ENCODE measurements at regions not wholly inside any gene's neighbourhood (a gene's known extent, or its start where the extent isn't known, plus 50 kb on each side); places are given as distances from the start of the nearest gene placed in this dataset.
"Not testable (repeated sequence)": the region's sequence is repeated elsewhere in the genome, so short reads cannot be mapped to it uniquely, and the experiment has no call there.

DNA sequence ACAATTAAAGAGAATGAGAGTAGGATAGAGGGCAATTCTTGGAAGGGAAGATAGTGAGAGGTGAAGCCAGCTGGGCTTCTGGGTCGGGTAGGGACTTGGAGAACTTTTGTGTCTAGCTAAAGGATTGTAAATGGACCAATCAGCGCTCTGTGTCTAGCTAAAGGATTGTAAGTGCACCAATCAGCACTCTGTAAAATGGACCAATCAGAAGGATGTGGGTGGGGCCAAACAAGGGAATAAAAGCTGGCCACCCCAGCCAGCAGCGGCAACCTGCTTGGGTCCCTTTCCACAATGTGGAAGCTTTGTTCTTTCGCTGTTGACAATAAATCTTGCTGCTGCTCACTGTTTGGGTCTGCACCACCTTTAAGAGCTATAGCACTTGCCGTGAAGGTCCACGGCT is 384.0 kb downstream of the AEBP2 start:
- not testable (repeated sequence) for H3K36me3 Mint-ChIP-seq; DNase-seq; H3K27me3 Mint-ChIP-seq; H3K27ac Mint-ChIP-seq; H3K4me3 Mint-ChIP-seq; ATAC-seq (ENCODE audit: low read depth in 2 of 2); H3K4me1 Mint-ChIP-seq
- peaks cover 10 to 37% (median 15%) of the 10 kb centered on the region in 7 donors for H3K9me3 Mint-ChIP-seq

DNA sequence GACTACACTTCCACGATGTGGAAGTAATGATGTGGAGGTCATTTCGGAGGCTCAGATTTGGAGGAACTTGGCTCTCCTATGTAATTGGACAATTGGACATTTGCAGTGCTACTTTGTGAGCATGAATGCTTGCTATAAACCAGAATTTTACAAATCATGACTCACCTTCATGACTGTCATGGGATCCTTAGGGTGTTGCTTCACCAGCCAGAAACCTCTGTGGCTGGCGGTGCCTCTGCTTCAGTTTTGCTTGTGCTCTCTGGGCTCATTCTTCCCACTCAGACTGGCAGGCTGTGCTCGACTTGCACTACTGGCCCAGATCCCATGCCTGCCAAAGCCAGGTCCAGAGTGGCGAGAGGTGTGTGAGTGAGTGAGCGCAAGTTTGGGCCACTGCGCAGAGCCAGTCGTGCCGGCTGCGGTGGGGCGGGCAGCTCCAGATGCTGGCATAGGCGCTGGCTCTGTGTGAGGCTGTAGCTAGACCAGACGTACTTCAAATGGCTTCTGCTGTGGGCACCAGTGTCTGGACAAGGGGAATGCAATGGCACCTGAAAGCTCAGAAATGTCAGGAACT is 387.8 kb downstream of the AEBP2 start:
- DNase-seq, result no peak
- H3K27ac Mint-ChIP-seq, result no peak overlapping the region
- H3K36me3 Mint-ChIP-seq, result no peaks in the 10 kb centered on the region
- no peaks in the 10 kb centered on the region for H3K4me1 Mint-ChIP-seq
- H3K27me3 Mint-ChIP-seq, result no peaks in the 10 kb centered on the region
- no peak for ATAC-seq (ENCODE audit: low read depth in 2 of 2)
- H3K4me3 Mint-ChIP-seq, result no peak overlapping the region
- H3K9me3 Mint-ChIP-seq, result peaks cover 11 to 37% (median 19%) of the 10 kb centered on the region in 7 donors

DNA sequence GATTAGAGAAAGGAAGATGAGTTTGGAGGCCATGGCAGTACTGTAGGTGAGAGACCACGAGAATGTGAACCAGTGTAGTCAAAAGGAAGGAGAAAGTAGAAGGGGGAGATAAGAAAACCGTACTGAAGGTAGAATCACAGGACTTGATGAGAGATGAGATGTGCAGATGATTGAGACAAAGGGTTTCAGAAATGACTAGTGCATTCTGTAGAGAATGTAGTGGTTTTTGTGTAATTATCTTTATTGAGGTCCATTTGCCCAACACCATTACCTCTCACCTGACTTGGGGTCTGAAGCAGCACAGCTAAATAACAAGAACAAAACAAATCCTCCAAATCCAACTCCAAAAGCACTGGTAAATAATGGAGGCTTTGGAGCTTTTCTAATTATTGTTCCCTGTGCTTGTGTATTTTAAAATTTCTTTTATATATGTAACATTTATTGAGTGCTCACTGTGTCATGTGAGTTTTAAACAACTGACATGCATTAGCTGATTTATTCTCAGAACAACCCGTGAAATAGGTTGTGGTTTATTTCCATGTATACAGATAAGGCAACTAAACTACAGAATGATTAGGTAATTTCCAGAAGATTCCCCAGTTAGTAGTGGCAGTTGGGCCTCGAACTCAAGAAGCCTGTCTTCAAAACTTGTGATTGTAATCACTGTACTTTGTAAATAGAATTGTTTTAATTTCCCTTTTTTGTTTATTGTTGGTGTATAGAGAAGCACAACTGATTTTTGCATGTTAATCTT is 390.0 kb downstream of the AEBP2 start:
- Mint-ChIP-seq H3K27me3 (no peaks in the 10 kb centered on the region), H3K9me3 (peaks cover 8 to 34% (median 16%) of the 10 kb centered on the region in 7 donors), H3K36me3 (no peaks in the 10 kb centered on the region), H3K4me1 (no peaks in the 10 kb centered on the region), H3K27ac (no peak overlapping the region), H3K4me3 (no peak overlapping the region)
- DNase-seq, result no peak
- ATAC-seq (ENCODE audit: low read depth in 2 of 2), result no peak

DNA sequence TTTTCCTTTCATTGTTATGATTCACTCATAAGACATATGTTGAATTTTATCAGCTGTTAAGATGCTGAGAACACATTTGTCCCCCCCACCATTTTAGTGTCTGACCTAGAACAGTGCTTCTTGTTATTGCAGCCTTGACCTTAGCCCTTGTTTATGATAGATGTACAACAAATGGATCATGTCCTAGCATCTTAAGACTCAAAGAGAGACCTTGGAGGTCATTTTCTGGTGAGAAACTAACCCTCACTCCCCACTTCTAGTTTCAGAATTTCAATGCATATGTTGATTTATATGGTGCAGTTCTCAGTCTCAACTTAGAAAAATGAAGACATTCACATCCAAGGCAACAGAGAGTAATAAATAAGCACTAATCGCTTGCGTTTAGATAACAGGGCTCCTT is 391.2 kb downstream of the AEBP2 start:
- DNase-seq (no peak), ATAC-seq (ENCODE audit: low read depth in 2 of 2) (no peak)
- Mint-ChIP-seq H3K9me3 (peaks cover 8 to 26% (median 13%) of the 10 kb centered on the region in 7 donors), H3K27me3 (no peaks in the 10 kb centered on the region), H3K27ac (no peak overlapping the region), H3K36me3 (no peaks in the 10 kb centered on the region), H3K4me3 (no peak overlapping the region), H3K4me1 (no peaks in the 10 kb centered on the region)

DNA sequence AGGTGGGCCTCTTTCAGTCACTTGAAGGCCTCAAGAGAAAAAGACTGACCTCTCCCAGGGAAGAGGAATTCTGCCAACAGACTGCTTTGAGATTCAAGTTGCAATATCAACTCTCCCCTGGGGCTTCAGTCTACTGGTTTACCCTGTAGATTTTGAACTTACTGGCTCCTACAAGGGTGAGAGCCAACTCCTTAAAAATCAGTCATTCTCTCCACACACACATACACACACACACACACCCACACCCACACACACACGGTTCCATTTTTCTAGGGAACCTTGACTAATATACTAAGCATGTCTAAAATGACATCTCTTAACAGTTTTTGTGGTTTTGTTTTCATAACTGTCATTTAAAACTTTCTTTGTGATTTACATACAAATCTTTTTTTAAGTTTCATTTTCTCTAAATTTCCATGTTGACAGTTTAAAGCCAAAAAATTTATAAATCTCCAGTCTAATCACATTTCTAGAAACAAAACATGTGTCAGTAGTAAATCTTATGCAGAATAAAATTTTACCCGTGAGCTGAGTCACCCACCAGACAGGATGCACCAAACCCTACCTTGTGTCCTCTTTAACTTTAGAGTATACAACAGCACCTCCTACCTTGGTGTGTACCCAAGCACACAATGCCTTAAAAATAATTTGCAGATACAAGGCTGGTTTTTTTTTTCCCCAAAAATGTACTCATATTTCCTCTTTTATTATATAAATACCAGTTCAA is 394.6 kb downstream of the AEBP2 start:
- Mint-ChIP-seq H3K4me3 (no peak overlapping the region), H3K27me3 (no peaks in the 10 kb centered on the region), H3K9me3 (peaks cover 3 to 12% (median 6%) of the 10 kb centered on the region in 7 donors), H3K36me3 (no peaks in the 10 kb centered on the region), H3K4me1 (no peaks in the 10 kb centered on the region), H3K27ac (no peak overlapping the region)
- no peak for DNase-seq
- ATAC-seq (ENCODE audit: low read depth in 2 of 2), result no peak

DNA sequence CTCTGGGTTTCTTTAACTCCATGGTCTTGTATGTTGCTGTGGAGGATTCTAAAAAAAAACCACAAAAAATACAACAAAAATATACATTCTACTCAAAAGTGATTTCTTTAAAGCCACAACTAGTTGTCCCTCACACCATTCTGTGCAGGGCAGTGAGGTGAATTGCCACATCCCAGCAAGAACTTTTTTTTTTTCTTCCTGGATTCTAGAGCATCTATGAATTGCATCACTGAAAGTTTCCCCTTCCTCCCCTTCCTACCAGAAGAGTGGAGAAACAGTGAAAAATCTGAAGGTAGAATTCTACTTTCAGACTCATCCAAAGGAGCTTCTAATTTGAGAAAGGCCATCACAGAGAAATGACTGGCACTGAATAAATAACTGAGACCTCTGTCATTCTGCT is 395.3 kb downstream of the AEBP2 start:
- DNase-seq (no peak), ATAC-seq (ENCODE audit: low read depth in 2 of 2) (no peak)
- no peak overlapping the region for H3K4me3 Mint-ChIP-seq
- H3K27ac Mint-ChIP-seq, result no peak overlapping the region
- peaks cover 2 to 12% (median 6%) of the 10 kb centered on the region in 7 donors for H3K9me3 Mint-ChIP-seq
- no peaks in the 10 kb centered on the region for H3K27me3 Mint-ChIP-seq
- H3K4me1 Mint-ChIP-seq, result no peaks in the 10 kb centered on the region
- H3K36me3 Mint-ChIP-seq, result no peaks in the 10 kb centered on the region

DNA sequence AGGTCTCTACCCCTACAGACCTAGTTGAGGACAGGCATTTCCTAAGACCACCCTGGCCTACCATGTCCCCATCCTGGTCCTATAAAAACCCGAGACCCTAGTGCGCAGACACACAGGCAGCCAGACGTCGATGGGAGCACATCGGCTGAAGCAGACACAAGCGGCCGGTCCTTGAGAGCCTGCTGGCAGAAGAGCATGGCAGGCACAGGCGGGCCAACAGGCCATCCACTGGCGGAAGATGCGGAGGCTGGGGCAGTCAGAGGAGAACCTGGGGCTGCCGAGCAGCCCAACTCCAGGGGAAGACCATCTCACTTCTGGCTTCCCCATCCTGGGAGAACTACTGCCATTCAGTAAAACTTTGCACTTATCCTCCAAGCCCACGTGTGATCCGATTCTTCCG is 396.8 kb downstream of the AEBP2 start:
- Mint-ChIP-seq H3K4me3 (no peak overlapping the region), H3K4me1 (no peaks in the 10 kb centered on the region), H3K27ac (no peak overlapping the region), H3K36me3 (no peaks in the 10 kb centered on the region), H3K9me3 (peaks cover 2 to 12% (median 6%) of the 10 kb centered on the region in 7 donors), H3K27me3 (no peaks in the 10 kb centered on the region)
- DNase-seq (no peak), ATAC-seq (ENCODE audit: low read depth in 2 of 2) (no peak)

DNA sequence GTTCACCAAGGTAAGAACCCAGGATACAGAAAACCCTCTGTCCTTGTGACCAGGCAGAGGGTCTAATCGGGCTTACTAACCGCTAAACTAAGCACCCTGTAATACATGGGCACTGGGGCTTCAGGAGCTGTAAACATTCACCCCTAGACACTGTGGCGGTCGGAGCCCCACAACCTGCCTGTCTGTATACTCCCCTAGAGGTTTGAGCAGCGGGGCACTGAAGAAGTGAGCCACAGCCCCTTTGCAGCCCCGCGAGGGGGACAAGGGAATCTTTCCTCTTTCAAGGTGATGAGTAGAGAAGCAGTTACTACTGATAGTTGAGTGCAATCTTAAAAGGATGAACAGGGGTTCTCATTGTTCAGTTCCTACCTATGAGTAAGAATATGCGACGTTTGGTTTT is 397.2 kb downstream of the AEBP2 start:
- H3K4me1 Mint-ChIP-seq, result no peaks in the 10 kb centered on the region
- no peak overlapping the region for H3K27ac Mint-ChIP-seq
- DNase-seq (no peak), ATAC-seq (ENCODE audit: low read depth in 2 of 2) (no peak)
- H3K9me3 Mint-ChIP-seq, result peaks cover 2 to 12% (median 6%) of the 10 kb centered on the region in 7 donors
- H3K36me3 Mint-ChIP-seq, result no peaks in the 10 kb centered on the region
- no peak overlapping the region for H3K4me3 Mint-ChIP-seq
- no peaks in the 10 kb centered on the region for H3K27me3 Mint-ChIP-seq

DNA sequence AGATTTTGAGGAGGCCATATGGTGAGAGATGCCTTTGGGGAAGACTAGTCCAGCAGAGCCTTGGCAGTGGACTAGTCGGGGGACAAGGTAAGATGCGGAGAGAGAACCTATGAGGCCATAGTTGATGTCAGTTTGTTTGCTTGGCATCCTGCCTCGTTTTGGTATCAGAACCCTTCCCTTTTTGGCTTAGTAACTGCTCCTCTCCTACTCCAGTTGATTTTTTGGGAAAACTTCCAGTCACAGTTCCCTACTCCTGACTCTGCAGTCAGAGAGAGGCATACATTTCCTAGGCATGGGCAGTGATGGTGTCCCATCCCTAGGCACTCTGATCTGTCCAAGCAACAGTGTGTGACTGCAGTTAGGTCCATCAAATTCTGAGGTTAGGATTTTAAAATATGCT is 398.3 kb downstream of the AEBP2 start:
- Mint-ChIP-seq H3K27me3 (no peaks in the 10 kb centered on the region), H3K4me3 (no peak overlapping the region), H3K36me3 (no peaks in the 10 kb centered on the region), H3K27ac (no peak overlapping the region), H3K4me1 (no peaks in the 10 kb centered on the region), H3K9me3 (peaks cover 0 to 8% (median 4%) of the 10 kb centered on the region in 7 donors)
- ATAC-seq (ENCODE audit: low read depth in 2 of 2) (no peak), DNase-seq (no peak)

DNA sequence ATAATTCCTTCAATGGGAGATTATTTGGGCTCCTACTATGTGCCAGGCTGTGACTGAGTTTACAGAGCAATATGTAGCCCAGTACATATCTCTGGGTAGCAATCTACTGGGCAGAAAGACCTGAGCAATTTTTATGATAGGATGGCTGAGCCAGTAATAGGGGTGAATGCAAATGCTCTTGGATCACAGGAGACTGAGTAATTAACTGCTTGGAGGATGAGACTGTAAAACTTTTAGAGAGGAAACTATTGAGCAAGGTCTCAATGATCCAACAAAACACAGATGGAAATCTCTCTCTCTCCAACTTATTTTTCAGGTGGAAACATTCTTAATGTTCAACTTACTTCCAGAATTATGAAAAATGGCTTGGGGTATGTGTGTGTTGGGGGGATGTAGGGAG is 402.2 kb downstream of the AEBP2 start:
- Mint-ChIP-seq H3K9me3 (peaks cover 0 to 5% (median 2%) of the 10 kb centered on the region in 7 donors), H3K4me3 (no peak overlapping the region), H3K4me1 (no peaks in the 10 kb centered on the region), H3K36me3 (no peaks in the 10 kb centered on the region), H3K27ac (no peak overlapping the region), H3K27me3 (no peaks in the 10 kb centered on the region)
- DNase-seq (no peak), ATAC-seq (ENCODE audit: low read depth in 2 of 2) (no peak)

DNA sequence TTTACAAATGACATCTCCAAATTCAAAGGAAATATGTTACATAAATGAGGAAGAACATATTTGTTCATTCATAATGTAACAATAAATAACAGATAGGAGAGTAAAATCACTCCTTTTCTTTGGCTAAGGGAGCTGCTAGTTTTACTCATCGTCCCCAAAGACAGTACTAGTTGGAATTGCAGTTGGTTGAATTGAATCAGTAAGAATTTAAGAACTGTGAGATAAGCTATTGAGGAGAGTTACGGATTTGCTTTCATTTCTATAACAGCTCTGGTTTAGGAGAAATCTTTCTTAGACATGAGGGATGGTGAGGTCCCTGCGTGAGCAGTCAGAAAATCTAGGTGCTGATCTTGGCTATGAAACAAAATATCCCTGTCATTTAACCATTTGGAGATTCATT is 402.8 kb downstream of the AEBP2 start:
- Mint-ChIP-seq H3K4me3 (no peak overlapping the region), H3K36me3 (no peaks in the 10 kb centered on the region), H3K4me1 (no peaks in the 10 kb centered on the region), H3K9me3 (peaks cover 0 to 4% (median 1%) of the 10 kb centered on the region in 7 donors), H3K27ac (no peak overlapping the region), H3K27me3 (no peaks in the 10 kb centered on the region)
- ATAC-seq (ENCODE audit: low read depth in 2 of 2) (no peak), DNase-seq (no peak)

DNA sequence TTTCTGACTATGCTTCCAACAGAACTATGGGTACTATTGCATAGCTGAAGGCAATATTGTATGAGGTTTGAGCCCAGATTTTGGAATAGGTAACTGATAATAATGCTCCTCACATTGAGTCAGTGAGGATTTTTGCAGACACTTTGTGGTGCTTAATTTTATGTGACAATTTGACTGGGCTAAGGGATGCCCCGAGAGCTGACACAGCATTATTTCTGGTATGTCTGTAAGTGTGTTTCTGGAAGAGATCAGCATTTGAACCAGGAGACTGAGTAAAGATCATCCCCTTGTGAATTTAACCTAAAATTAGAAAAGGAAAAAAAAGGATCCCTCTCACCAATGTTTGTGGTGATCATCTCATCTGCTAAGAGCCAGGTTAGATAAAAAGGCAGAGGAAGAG is 404.9 kb downstream of the AEBP2 start:
- Mint-ChIP-seq H3K4me3 (no peak overlapping the region), H3K9me3 (peaks cover 0 to 16% (median 2%) of the 10 kb centered on the region in 7 donors), H3K27me3 (no peaks in the 10 kb centered on the region), H3K27ac (no peak overlapping the region), H3K36me3 (no peaks in the 10 kb centered on the region), H3K4me1 (no peaks in the 10 kb centered on the region)
- ATAC-seq (ENCODE audit: low read depth in 2 of 2) (no peak), DNase-seq (no peak)

DNA sequence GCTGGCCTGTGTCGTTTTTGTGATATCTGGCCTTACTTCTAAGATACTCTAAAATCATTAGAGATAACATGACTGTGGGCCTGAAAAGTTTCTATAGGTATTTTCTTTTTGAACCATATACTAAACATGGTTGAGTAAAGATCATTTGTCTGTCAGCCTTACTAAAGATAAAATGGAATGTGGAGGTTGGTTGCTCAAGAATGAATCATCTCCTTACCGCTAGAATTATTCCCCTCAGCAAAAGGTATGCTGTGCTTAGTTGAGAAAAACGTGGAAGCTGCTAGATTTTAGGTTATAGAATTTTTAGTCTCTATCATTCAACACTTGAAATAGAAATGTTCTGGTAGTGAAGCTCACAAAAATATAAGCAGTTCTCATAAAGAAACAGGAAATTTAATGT is 407.3 kb downstream of the AEBP2 start:
- no peaks in the 10 kb centered on the region for H3K36me3 Mint-ChIP-seq
- no peak overlapping the region for H3K27ac Mint-ChIP-seq
- H3K4me3 Mint-ChIP-seq, result no peak overlapping the region
- no peaks in the 10 kb centered on the region for H3K27me3 Mint-ChIP-seq
- DNase-seq (no peak), ATAC-seq (ENCODE audit: low read depth in 2 of 2) (no peak)
- H3K9me3 Mint-ChIP-seq, result peaks cover 0 to 20% (median 5%) of the 10 kb centered on the region in 7 donors
- no peaks in the 10 kb centered on the region for H3K4me1 Mint-ChIP-seq
